NCI-H2196 (cell line): ENCODE measurements at regions not wholly inside any gene's neighbourhood (a gene's known extent, or its start where the extent isn't known, plus 50 kb on each side); places are given as distances from the start of the nearest gene placed in this dataset.
A peak's percentile ranks its signal among the peaks of the same experiment; 100 is the strongest.

Experiments
- DNase-seq: peaks from one replicate; lab custom pipeline; 2025; ENCODE audit not compliant: unreplicated experiment; lab: John Stamatoyannopoulos, UW

GRCh38 chrX:71000139-71000538 is 68.0 kb downstream of the SNX12 start:
- DNase-seq, result no peak

- DNase-seq, result peak; percentile 1
These were observed 67.6 kb upstream of the SLC7A3 start for GRCh38 chrX:70998411-70999027.

- DNase-seq, result no peak
These were observed 64.4 kb upstream of the SLC7A3 start for GRCh38 chrX:70995338-70995737.

GRCh38 chrX:70988425-70988824 is 57.5 kb upstream of the SLC7A3 start:
- no peak for DNase-seq
